ENCODE measurements at regions not wholly inside any gene's neighbourhood (a gene's known extent, or its start where the extent isn't known, plus 50 kb on each side); places are given as distances from the start of the nearest gene placed in this dataset.

- TF ChIP-seq, protein P1, sequence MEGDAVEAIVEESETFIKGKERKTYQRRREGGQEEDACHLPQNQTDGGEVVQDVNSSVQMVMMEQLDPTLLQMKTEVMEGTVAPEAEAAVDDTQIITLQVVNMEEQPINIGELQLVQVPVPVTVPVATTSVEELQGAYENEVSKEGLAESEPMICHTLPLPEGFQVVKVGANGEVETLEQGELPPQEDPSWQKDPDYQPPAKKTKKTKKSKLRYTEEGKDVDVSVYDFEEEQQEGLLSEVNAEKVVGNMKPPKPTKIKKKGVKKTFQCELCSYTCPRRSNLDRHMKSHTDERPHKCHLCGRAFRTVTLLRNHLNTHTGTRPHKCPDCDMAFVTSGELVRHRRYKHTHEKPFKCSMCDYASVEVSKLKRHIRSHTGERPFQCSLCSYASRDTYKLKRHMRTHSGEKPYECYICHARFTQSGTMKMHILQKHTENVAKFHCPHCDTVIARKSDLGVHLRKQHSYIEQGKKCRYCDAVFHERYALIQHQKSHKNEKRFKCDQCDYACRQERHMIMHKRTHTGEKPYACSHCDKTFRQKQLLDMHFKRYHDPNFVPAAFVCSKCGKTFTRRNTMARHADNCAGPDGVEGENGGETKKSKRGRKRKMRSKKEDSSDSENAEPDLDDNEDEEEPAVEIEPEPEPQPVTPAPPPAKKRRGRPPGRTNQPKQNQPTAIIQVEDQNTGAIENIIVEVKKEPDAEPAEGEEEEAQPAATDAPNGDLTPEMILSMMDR (IDR thresholded peaks at IDR 0.05; ENCODE audit: partially characterized antibody, unreplicated experiment): no peak
- peaks cover 3% of the 10 kb centered on the region for H3K9me3 Mint-ChIP-seq (ENCODE audit: unreplicated experiment)
- no peaks in the 10 kb centered on the region for H3K36me3 Mint-ChIP-seq (ENCODE audit: unreplicated experiment)
- H3K4me3 Mint-ChIP-seq (ENCODE audit: unreplicated experiment): no peak overlapping the region
- H3K27ac Mint-ChIP-seq (ENCODE audit: unreplicated experiment): no peak overlapping the region
- no peak for DNase-seq
- H3K27me3 Mint-ChIP-seq (ENCODE audit: unreplicated experiment): peaks cover 3% of the 10 kb centered on the region
- H3K4me1 Mint-ChIP-seq (ENCODE audit: low read depth, unreplicated experiment): peaks cover 20% of the 10 kb centered on the region
Observed at GRCh38 chr4:71201057-71201456, 137.8 kb upstream of the SLC4A4 start.

GRCh38 chr4:71201817-71202576 is 136.8 kb upstream of the SLC4A4 start:
- H3K4me3 Mint-ChIP-seq (ENCODE audit: unreplicated experiment): peak overlapping the region; percentile 39
- peaks cover 3% of the 10 kb centered on the region for H3K9me3 Mint-ChIP-seq (ENCODE audit: unreplicated experiment)
- H3K36me3 Mint-ChIP-seq (ENCODE audit: unreplicated experiment): no peaks in the 10 kb centered on the region
- DNase-seq: no peak
- no peak overlapping the region for H3K27ac Mint-ChIP-seq (ENCODE audit: unreplicated experiment)
- TF ChIP-seq, protein P1 (IDR thresholded peaks at IDR 0.05; ENCODE audit: partially characterized antibody, unreplicated experiment): no peak
- H3K27me3 Mint-ChIP-seq (ENCODE audit: unreplicated experiment): peaks cover 3% of the 10 kb centered on the region
- peaks cover 22% of the 10 kb centered on the region for H3K4me1 Mint-ChIP-seq (ENCODE audit: low read depth, unreplicated experiment)

- DNase-seq: no peak
- TF ChIP-seq, protein P1 (IDR thresholded peaks at IDR 0.05; ENCODE audit: partially characterized antibody, unreplicated experiment): no peak
Observed at GRCh38 chr4:71202705-71203104, 136.1 kb upstream of the SLC4A4 start.

GRCh38 chr4:71204056-71204455 is 134.8 kb upstream of the SLC4A4 start:
- peak overlapping the region; percentile 80 for H3K27ac Mint-ChIP-seq (ENCODE audit: unreplicated experiment)
- H3K4me3 Mint-ChIP-seq (ENCODE audit: unreplicated experiment): peak overlapping the region; percentile 25
- H3K27me3 Mint-ChIP-seq (ENCODE audit: unreplicated experiment): peaks cover 3% of the 10 kb centered on the region
- TF ChIP-seq, protein P1 (IDR thresholded peaks at IDR 0.05; ENCODE audit: partially characterized antibody, unreplicated experiment): no peak
- peaks cover 24% of the 10 kb centered on the region for H3K4me1 Mint-ChIP-seq (ENCODE audit: low read depth, unreplicated experiment)
- no peaks in the 10 kb centered on the region for H3K36me3 Mint-ChIP-seq (ENCODE audit: unreplicated experiment)
- no peak for DNase-seq
- H3K9me3 Mint-ChIP-seq (ENCODE audit: unreplicated experiment): peaks cover 3% of the 10 kb centered on the region

More at GRCh38 chr4:71202705-71203104, 136.1 kb upstream of the SLC4A4 start:
- Mint-ChIP-seq H3K36me3 (ENCODE audit: unreplicated experiment) (no peaks in the 10 kb centered on the region), H3K27ac (ENCODE audit: unreplicated experiment) (no peak overlapping the region), H3K27me3 (ENCODE audit: unreplicated experiment) (peaks cover 3% of the 10 kb centered on the region), H3K4me1 (ENCODE audit: low read depth, unreplicated experiment) (peaks cover 24% of the 10 kb centered on the region), H3K9me3 (ENCODE audit: unreplicated experiment) (peaks cover 3% of the 10 kb centered on the region), H3K4me3 (ENCODE audit: unreplicated experiment) (no peak overlapping the region)

DNA sequence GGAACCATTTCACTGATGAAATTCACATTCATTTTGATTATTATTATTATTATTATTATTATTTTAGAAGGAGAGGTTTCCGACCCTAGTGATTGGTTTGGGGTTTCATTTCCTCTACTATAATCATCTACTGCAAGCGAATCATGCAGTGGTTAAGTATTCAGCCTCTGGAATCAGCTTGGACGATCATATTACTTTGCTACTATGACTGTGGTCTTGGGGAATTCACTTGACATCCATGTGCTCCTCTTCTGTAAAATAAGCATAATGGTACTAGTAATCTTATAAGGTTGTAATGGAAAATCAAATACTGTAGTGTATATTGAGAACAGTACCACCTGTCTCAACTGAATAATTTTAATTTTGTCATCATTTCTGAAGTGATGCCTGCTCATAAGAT is 132.1 kb upstream of the SLC4A4 start:
- no peaks in the 10 kb centered on the region for H3K27me3 Mint-ChIP-seq (ENCODE audit: unreplicated experiment)
- TF ChIP-seq, protein P1 (IDR thresholded peaks at IDR 0.05; ENCODE audit: partially characterized antibody, unreplicated experiment): no peak
- no peak overlapping the region for H3K4me3 Mint-ChIP-seq (ENCODE audit: unreplicated experiment)
- H3K4me1 Mint-ChIP-seq (ENCODE audit: low read depth, unreplicated experiment): peaks cover 24% of the 10 kb centered on the region
- no peaks in the 10 kb centered on the region for H3K36me3 Mint-ChIP-seq (ENCODE audit: unreplicated experiment)
- H3K9me3 Mint-ChIP-seq (ENCODE audit: unreplicated experiment): no peaks in the 10 kb centered on the region
- DNase-seq: no peak
- no peak overlapping the region for H3K27ac Mint-ChIP-seq (ENCODE audit: unreplicated experiment)
